ENCODE measurements at regions not wholly inside any gene's neighbourhood (a gene's known extent, or its start where the extent isn't known, plus 50 kb on each side); places are given as distances from the start of the nearest gene placed in this dataset.
"Not testable (repeated sequence)": the region's sequence is repeated elsewhere in the genome, so short reads cannot be mapped to it uniquely, and the experiment has no call there.

- no peak overlapping the region for H3K27ac ChIP-seq (ENCODE audit: low read depth, low read length)
- H3K4me1 ChIP-seq (ENCODE audit: control insufficient read depth, insufficient read depth, low read length, unreplicated experiment) = no peaks in the 10 kb centered on the region
- no peaks in the 10 kb centered on the region for H3K36me3 ChIP-seq (ENCODE audit: insufficient read depth, low read length)
- no peak overlapping the region for H2AFZ ChIP-seq (ENCODE audit: low read length, unreplicated experiment)
- no peaks in the 10 kb centered on the region for H3K79me2 ChIP-seq (ENCODE audit: control insufficient read depth, insufficient read depth, low read length, unreplicated experiment)
- H3K27me3 ChIP-seq (ENCODE audit: insufficient read depth, low read length) = peaks cover 48% of the 10 kb centered on the region
- H3K4me3 ChIP-seq (ENCODE audit: low read depth, low read length) = no peak overlapping the region
Observed at GRCh38 chr9:38332625-38333024, 59.9 kb upstream of the ALDH1B1 start.

- Histone ChIP-seq H3K79me2 (ENCODE audit: control insufficient read depth, insufficient read depth, low read length, unreplicated experiment) (no peaks in the 10 kb centered on the region), H3K4me1 (ENCODE audit: control insufficient read depth, insufficient read depth, low read length, unreplicated experiment) (no peaks in the 10 kb centered on the region), H3K36me3 (ENCODE audit: insufficient read depth, low read length) (no peaks in the 10 kb centered on the region), H3K27ac (ENCODE audit: low read depth, low read length) (no peak overlapping the region), H3K4me3 (ENCODE audit: low read depth, low read length) (no peak overlapping the region), H3K27me3 (ENCODE audit: insufficient read depth, low read length) (peaks cover 42% of the 10 kb centered on the region), H2AFZ (ENCODE audit: low read length, unreplicated experiment) (no peak overlapping the region)
Observed at GRCh38 chr9:38331141-38331540, 61.4 kb upstream of the ALDH1B1 start.

GRCh38 chr9:38329968-38330367, 62.5 kb upstream of the ALDH1B1 start:
- Histone ChIP-seq H3K4me3 (ENCODE audit: low read depth, low read length) (no peak overlapping the region), H3K79me2 (ENCODE audit: control insufficient read depth, insufficient read depth, low read length, unreplicated experiment) (no peaks in the 10 kb centered on the region), H2AFZ (ENCODE audit: low read length, unreplicated experiment) (no peak overlapping the region), H3K27me3 (ENCODE audit: insufficient read depth, low read length) (peaks cover 36% of the 10 kb centered on the region), H3K36me3 (ENCODE audit: insufficient read depth, low read length) (no peaks in the 10 kb centered on the region), H3K27ac (ENCODE audit: low read depth, low read length) (no peak overlapping the region), H3K4me1 (ENCODE audit: control insufficient read depth, insufficient read depth, low read length, unreplicated experiment) (no peaks in the 10 kb centered on the region)

GRCh38 chr9:38328765-38329164, 63.7 kb upstream of the ALDH1B1 start:
- Histone ChIP-seq H3K36me3 (ENCODE audit: insufficient read depth, low read length) (no peaks in the 10 kb centered on the region), H2AFZ (ENCODE audit: low read length, unreplicated experiment) (no peak overlapping the region), H3K4me1 (ENCODE audit: control insufficient read depth, insufficient read depth, low read length, unreplicated experiment) (no peaks in the 10 kb centered on the region), H3K79me2 (ENCODE audit: control insufficient read depth, insufficient read depth, low read length, unreplicated experiment) (no peaks in the 10 kb centered on the region), H3K4me3 (ENCODE audit: low read depth, low read length) (no peak overlapping the region), H3K27ac (ENCODE audit: low read depth, low read length) (no peak overlapping the region), H3K27me3 (ENCODE audit: insufficient read depth, low read length) (peaks cover 36% of the 10 kb centered on the region)

GRCh38 chr9:38326122-38326521, 66.4 kb upstream of the ALDH1B1 start:
- no peak overlapping the region for H2AFZ ChIP-seq (ENCODE audit: low read length, unreplicated experiment)
- H3K4me3 ChIP-seq (ENCODE audit: low read depth, low read length) = no peak overlapping the region
- H3K27me3 ChIP-seq (ENCODE audit: insufficient read depth, low read length) = peaks cover 55% of the 10 kb centered on the region
- H3K79me2 ChIP-seq (ENCODE audit: control insufficient read depth, insufficient read depth, low read length, unreplicated experiment) = no peaks in the 10 kb centered on the region
- H3K36me3 ChIP-seq (ENCODE audit: insufficient read depth, low read length) = no peaks in the 10 kb centered on the region
- H3K4me1 ChIP-seq (ENCODE audit: control insufficient read depth, insufficient read depth, low read length, unreplicated experiment) = no peaks in the 10 kb centered on the region
- no peak overlapping the region for H3K27ac ChIP-seq (ENCODE audit: low read depth, low read length)

- not testable (repeated sequence) for H3K36me3 ChIP-seq (ENCODE audit: insufficient read depth, low read length)
Observed at GRCh38 chr9:38324213-38324612, 68.3 kb upstream of the ALDH1B1 start.

GRCh38 chr9:38322937-38323336, 69.6 kb upstream of the ALDH1B1 start:
- peaks cover 29% of the 10 kb centered on the region for H3K27me3 ChIP-seq (ENCODE audit: insufficient read depth, low read length)
- H2AFZ ChIP-seq (ENCODE audit: low read length, unreplicated experiment) = no peak overlapping the region
- H3K36me3 ChIP-seq (ENCODE audit: insufficient read depth, low read length) = no peaks in the 10 kb centered on the region
- no peak overlapping the region for H3K27ac ChIP-seq (ENCODE audit: low read depth, low read length)
- H3K4me3 ChIP-seq (ENCODE audit: low read depth, low read length) = no peak overlapping the region
- no peaks in the 10 kb centered on the region for H3K79me2 ChIP-seq (ENCODE audit: control insufficient read depth, insufficient read depth, low read length, unreplicated experiment)
- no peaks in the 10 kb centered on the region for H3K4me1 ChIP-seq (ENCODE audit: control insufficient read depth, insufficient read depth, low read length, unreplicated experiment)

More at GRCh38 chr9:38324213-38324612, 68.3 kb upstream of the ALDH1B1 start:
- not testable (repeated sequence) for H3K4me3 ChIP-seq (ENCODE audit: low read depth, low read length); H3K4me1 ChIP-seq (ENCODE audit: control insufficient read depth, insufficient read depth, low read length, unreplicated experiment); H3K27ac ChIP-seq (ENCODE audit: low read depth, low read length); H2AFZ ChIP-seq (ENCODE audit: low read length, unreplicated experiment); H3K79me2 ChIP-seq (ENCODE audit: control insufficient read depth, insufficient read depth, low read length, unreplicated experiment)
- H3K27me3 ChIP-seq (ENCODE audit: insufficient read depth, low read length) = peaks cover 42% of the 10 kb centered on the region

- Histone ChIP-seq H3K27ac (ENCODE audit: low read depth, low read length) (no peak overlapping the region), H2AFZ (ENCODE audit: low read length, unreplicated experiment) (peak overlapping the region; percentile 84), H3K36me3 (ENCODE audit: insufficient read depth, low read length) (no peaks in the 10 kb centered on the region), H3K79me2 (ENCODE audit: control insufficient read depth, insufficient read depth, low read length, unreplicated experiment) (no peaks in the 10 kb centered on the region), H3K4me3 (ENCODE audit: low read depth, low read length) (peak overlapping the region; percentile 52), H3K4me1 (ENCODE audit: control insufficient read depth, insufficient read depth, low read length, unreplicated experiment) (no peaks in the 10 kb centered on the region), H3K27me3 (ENCODE audit: insufficient read depth, low read length) (peaks cover 36% of the 10 kb centered on the region)
Observed at GRCh38 chr9:38319496-38320173, 72.9 kb upstream of the ALDH1B1 start.

GRCh38 chr9:38318759-38319495, 73.6 kb upstream of the ALDH1B1 start:
- H3K4me3 ChIP-seq (ENCODE audit: low read depth, low read length) = peak overlapping the region; percentile 52

GRCh38 chr9:38316166-38316780, 76.2 kb upstream of the ALDH1B1 start:
- Histone ChIP-seq H3K27ac (ENCODE audit: low read depth, low read length) (no peak overlapping the region), H3K4me3 (ENCODE audit: low read depth, low read length) (no peak overlapping the region), H2AFZ (ENCODE audit: low read length, unreplicated experiment) (no peak overlapping the region), H3K79me2 (ENCODE audit: control insufficient read depth, insufficient read depth, low read length, unreplicated experiment) (no peaks in the 10 kb centered on the region), H3K27me3 (ENCODE audit: insufficient read depth, low read length) (peaks cover 43% of the 10 kb centered on the region), H3K36me3 (ENCODE audit: insufficient read depth, low read length) (no peaks in the 10 kb centered on the region), H3K4me1 (ENCODE audit: control insufficient read depth, insufficient read depth, low read length, unreplicated experiment) (no peaks in the 10 kb centered on the region)

More at GRCh38 chr9:38318759-38319495, 73.6 kb upstream of the ALDH1B1 start:
- Histone ChIP-seq H2AFZ (ENCODE audit: low read length, unreplicated experiment) (peak overlapping the region; percentile 84), H3K27ac (ENCODE audit: low read depth, low read length) (no peak overlapping the region), H3K79me2 (ENCODE audit: control insufficient read depth, insufficient read depth, low read length, unreplicated experiment) (no peaks in the 10 kb centered on the region), H3K36me3 (ENCODE audit: insufficient read depth, low read length) (no peaks in the 10 kb centered on the region), H3K4me1 (ENCODE audit: control insufficient read depth, insufficient read depth, low read length, unreplicated experiment) (no peaks in the 10 kb centered on the region), H3K27me3 (ENCODE audit: insufficient read depth, low read length) (peaks cover 42% of the 10 kb centered on the region)
